DND-41 (cell line): ENCODE measurements at regions not wholly inside any gene's neighbourhood (a gene's known extent, or its start where the extent isn't known, plus 50 kb on each side); places are given as distances from the start of the nearest gene placed in this dataset.

Source experiments
- ATAC-seq: fragments of 200-7000 bp; cut with Tn5 transposase; 3 replicates; pipeline ENCODE4 v1.9.1; 2021; ENCODE audit warnings: low read depth; ENCODE audit not compliant: insufficient read depth
- DNase-seq: peaks from one replicate; pipeline ENCODE4 v3.0.0-alpha.2; 2020
- H2AFZ ChIP-seq: 2 replicates; pipeline ENCODE4 v1.6.0; 2012; ENCODE audit warnings: low read depth, low read length
- H3K27ac ChIP-seq: 2 replicates; pipeline ENCODE4 v1.5.1; 2012; ENCODE audit warnings: low read length, inconsistent platforms
- H3K27me3 ChIP-seq: fragments of 200-600 bp; sonication (generic); 2 replicates; pipeline ENCODE4 v1.6.0; 2012; ENCODE audit warnings: low read length, mild to moderate bottlenecking, inconsistent platforms; ENCODE audit not compliant: insufficient read depth, poor library complexity
- H3K36me3 ChIP-seq: 2 replicates; pipeline ENCODE4 v1.5.1; 2012; ENCODE audit warnings: low read length, inconsistent platforms; ENCODE audit not compliant: insufficient read depth
- H3K4me1 ChIP-seq: 2 replicates; pipeline ENCODE4 v1.5.1; 2012; ENCODE audit warnings: mild to moderate bottlenecking, low read length; ENCODE audit not compliant: insufficient read depth
- H3K4me2 ChIP-seq: 2 replicates; pipeline ENCODE4 v1.6.0; 2012; ENCODE audit warnings: mild to moderate bottlenecking, moderate library complexity, low read length, inconsistent platforms; ENCODE audit not compliant: insufficient read depth
- H3K4me3 ChIP-seq, 2 experiments: fragments of 200-600 bp in 1 of 2; shearing (Covaris generic) in 1 of 2; 2 replicates each; pipeline ENCODE4 v1.5.1; 2012 to 2016; ENCODE audit warnings: inconsistent platforms in 2 of 2, low read length in 2 of 2, mild to moderate bottlenecking in 2 of 2, low read depth in 1 of 2, moderate library complexity in 1 of 2
- H3K79me2 ChIP-seq: 2 replicates; pipeline ENCODE4 v1.6.0; 2012; ENCODE audit warnings: low read length, inconsistent platforms; ENCODE audit not compliant: insufficient read depth
- H3K9ac ChIP-seq: 2 replicates; pipeline ENCODE4 v1.6.0; 2012; ENCODE audit warnings: low read depth, mild to moderate bottlenecking, inconsistent platforms, low read length, moderate library complexity
- H3K9me3 ChIP-seq: 2 replicates; pipeline ENCODE4 v1.5.1; 2012; ENCODE audit warnings: low read length, moderate library complexity, mild to moderate bottlenecking, inconsistent platforms; ENCODE audit not compliant: insufficient read depth, severe bottlenecking
- H4K20me1 ChIP-seq: 2 replicates; pipeline ENCODE4 v1.6.0; 2012; ENCODE audit warnings: low read length; ENCODE audit not compliant: insufficient read depth
- EZH2 ChIP-seq: IDR thresholded peaks from 3 replicates; pipeline ENCODE4 v1.6.1; 2012; ENCODE audit warnings: borderline replicate concordance, low read depth, mild to moderate bottlenecking, moderate library complexity, low read length, inconsistent platforms; ENCODE audit not compliant: severe bottlenecking
- TF ChIP-seq, protein P1 (sequence below): IDR thresholded peaks from 2 replicates; pipeline ENCODE4 v1.5.1; 2012; ENCODE audit warnings: borderline replicate concordance, low read length, moderate library complexity, mild to moderate bottlenecking; ENCODE audit not compliant: poor library complexity, severe bottlenecking; ENCODE audit errors: extremely low read depth

DNA sequence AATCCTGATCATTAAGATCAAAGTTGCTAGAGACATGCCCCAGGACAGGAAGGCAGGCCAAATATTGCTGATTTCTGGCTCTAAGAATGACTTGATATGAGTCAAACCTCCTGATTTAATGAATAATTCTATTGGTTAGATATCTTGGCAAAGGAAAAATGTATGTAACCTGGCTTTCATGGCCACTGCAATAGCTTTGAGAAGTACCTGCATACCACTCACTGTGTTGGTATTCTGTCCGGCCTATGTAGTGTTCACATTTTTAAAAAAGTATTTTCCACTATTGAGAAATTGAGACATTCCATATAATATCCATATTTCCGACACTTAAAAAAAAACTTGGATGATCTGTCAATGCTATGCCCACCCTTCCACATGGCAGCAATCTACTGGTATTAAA, 283.1 kb upstream of the SOX5 start:
- Histone ChIP-seq H2AFZ (no peak overlapping the region), H3K27me3 (no peaks in the 10 kb centered on the region), H3K4me2 (no peak overlapping the region), H3K36me3 (no peaks in the 10 kb centered on the region), H3K9me3 (no peaks in the 10 kb centered on the region), H3K4me1 (no peaks in the 10 kb centered on the region), H3K79me2 (no peaks in the 10 kb centered on the region), H3K9ac (no peak overlapping the region), H3K4me3 (no peak overlapping the region), H4K20me1 (no peaks in the 10 kb centered on the region), H3K27ac (no peak overlapping the region)
- DNase-seq: no peak
- no peak for ATAC-seq
- TF ChIP-seq, protein P1, sequence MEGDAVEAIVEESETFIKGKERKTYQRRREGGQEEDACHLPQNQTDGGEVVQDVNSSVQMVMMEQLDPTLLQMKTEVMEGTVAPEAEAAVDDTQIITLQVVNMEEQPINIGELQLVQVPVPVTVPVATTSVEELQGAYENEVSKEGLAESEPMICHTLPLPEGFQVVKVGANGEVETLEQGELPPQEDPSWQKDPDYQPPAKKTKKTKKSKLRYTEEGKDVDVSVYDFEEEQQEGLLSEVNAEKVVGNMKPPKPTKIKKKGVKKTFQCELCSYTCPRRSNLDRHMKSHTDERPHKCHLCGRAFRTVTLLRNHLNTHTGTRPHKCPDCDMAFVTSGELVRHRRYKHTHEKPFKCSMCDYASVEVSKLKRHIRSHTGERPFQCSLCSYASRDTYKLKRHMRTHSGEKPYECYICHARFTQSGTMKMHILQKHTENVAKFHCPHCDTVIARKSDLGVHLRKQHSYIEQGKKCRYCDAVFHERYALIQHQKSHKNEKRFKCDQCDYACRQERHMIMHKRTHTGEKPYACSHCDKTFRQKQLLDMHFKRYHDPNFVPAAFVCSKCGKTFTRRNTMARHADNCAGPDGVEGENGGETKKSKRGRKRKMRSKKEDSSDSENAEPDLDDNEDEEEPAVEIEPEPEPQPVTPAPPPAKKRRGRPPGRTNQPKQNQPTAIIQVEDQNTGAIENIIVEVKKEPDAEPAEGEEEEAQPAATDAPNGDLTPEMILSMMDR: no peak
- TF ChIP-seq EZH2: no peak

DNA sequence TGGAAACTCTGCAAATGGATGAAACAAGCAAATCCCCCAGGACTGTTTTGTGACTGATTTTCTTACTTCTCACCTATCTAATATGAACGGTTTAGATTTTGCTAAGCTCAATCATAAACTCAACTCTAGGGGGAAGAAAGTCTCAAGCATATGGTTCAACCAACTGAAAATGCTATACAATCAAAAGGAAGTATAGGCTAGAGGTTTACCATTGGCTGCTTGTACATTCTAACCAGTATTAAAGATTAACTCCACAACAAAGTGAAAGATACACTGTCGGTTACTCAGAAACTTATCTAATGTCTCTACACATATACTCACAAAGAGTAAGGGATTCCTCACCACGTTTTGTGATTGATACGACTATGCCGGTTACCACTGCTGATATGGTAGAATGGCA, 281.8 kb upstream of the SOX5 start:
- Histone ChIP-seq H3K4me3 (no peak overlapping the region), H3K4me2 (no peak overlapping the region), H2AFZ (no peak overlapping the region), H3K9ac (no peak overlapping the region), H3K79me2 (no peaks in the 10 kb centered on the region), H4K20me1 (no peaks in the 10 kb centered on the region), H3K36me3 (no peaks in the 10 kb centered on the region), H3K27ac (no peak overlapping the region), H3K27me3 (no peaks in the 10 kb centered on the region), H3K9me3 (no peaks in the 10 kb centered on the region), H3K4me1 (no peaks in the 10 kb centered on the region)
- TF ChIP-seq EZH2: no peak
- TF ChIP-seq, protein P1: no peak
- ATAC-seq: no peak
- no peak for DNase-seq

DNA sequence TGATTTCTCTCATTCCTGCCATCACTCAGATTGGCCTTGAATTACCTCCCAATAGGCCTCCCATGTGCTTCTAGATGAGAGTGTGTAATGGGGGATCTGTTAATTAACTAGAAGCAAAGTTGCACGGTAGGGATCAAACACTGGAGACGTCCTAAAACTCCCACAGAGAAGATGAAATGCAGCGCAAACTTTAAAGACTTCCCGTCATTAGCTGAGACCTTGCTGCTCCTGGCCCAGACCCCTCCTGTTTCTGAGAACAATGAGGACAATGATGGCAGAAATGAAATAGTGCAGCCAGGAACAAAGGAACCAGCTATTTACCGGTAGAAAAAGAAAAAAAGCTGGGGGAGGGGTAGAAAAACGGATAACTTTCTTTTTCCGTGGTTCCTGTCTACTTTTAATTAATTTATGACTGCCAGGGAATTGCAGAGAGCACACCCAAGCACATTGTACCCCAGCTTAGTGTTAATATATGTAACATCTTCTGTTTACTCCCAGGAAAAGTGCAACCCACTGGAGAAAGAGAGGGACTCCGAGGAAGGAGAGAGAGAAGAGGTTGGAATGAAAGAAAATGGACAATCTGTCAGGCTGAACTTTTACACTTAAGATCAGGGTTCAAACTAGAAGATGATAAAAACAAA, 280.7 kb upstream of the SOX5 start:
- Histone ChIP-seq H3K9ac (no peak overlapping the region), H3K27me3 (no peaks in the 10 kb centered on the region), H3K4me3 (no peak overlapping the region), H4K20me1 (no peaks in the 10 kb centered on the region), H3K4me1 (no peaks in the 10 kb centered on the region), H3K27ac (no peak overlapping the region), H3K36me3 (no peaks in the 10 kb centered on the region), H3K4me2 (no peak overlapping the region), H3K9me3 (no peaks in the 10 kb centered on the region), H3K79me2 (no peaks in the 10 kb centered on the region), H2AFZ (no peak overlapping the region)
- ATAC-seq (no peak), DNase-seq (no peak)
- TF ChIP-seq, protein P1: no peak
- no peak for TF ChIP-seq EZH2

GRCh38 chr12:24229031-24229700, 279.7 kb upstream of the SOX5 start:
- no peak for TF ChIP-seq EZH2
- TF ChIP-seq, protein P1: no peak
- Histone ChIP-seq H3K9me3 (no peaks in the 10 kb centered on the region), H3K9ac (no peak overlapping the region), H3K4me3 (no peak overlapping the region), H3K79me2 (no peaks in the 10 kb centered on the region), H3K4me1 (no peaks in the 10 kb centered on the region), H4K20me1 (no peaks in the 10 kb centered on the region), H3K36me3 (no peaks in the 10 kb centered on the region), H3K27me3 (no peaks in the 10 kb centered on the region), H3K4me2 (no peak overlapping the region), H2AFZ (no peak overlapping the region), H3K27ac (no peak overlapping the region)
- ATAC-seq (no peak), DNase-seq (no peak)
